HCEC 1CT (cell line): ENCODE measurements at regions not wholly inside any gene's neighbourhood (a gene's known extent, or its start where the extent isn't known, plus 50 kb on each side); places are given as distances from the start of the nearest gene placed in this dataset.
"Not testable (repeated sequence)": the region's sequence is repeated elsewhere in the genome, so short reads cannot be mapped to it uniquely, and the experiment has no call there.

Source experiments
- DNase-seq: peaks from one replicate; pipeline ENCODE4 v3.0.0-alpha.2; 2017

DNA sequence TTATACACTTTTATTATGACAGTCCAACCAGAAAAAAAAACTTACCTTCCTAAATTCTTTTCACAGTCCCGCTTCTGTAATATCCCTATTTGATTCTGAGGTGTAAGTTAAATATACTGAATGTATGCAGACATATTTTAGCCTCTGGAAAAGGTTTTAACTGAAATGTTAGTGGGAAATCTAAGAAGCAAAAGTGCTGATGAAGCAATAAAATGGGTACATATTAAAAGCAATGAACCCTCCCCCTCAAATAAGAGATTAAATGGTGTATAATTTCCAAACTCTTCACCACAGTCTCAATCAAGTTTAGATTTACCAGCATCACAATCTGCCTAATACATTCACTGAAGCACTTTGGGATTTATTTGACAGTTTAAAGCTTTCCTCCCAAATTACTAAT is 688.3 kb upstream of the DIAPH2 start:
- DNase-seq, result no peak

DNA sequence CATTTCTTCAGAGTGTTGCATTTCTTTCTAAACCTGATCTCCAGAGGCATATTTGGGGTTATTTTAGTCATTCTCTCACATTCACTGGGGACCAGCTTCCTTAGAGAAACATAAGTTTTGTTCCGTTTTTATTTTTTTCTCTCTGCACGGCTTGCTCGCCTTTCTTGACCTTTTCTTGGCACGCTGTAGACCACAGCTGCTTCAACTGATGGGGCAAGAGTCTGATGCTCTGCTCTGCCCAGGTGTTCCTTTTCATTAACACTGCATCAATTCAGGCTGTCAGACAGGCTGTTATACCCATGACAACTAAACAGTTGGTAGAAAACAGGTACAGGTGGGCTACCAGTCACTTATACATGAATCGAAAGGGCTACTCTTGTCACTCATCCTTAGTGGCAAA is 682.2 kb upstream of the DIAPH2 start:
- no peak for DNase-seq

DNA sequence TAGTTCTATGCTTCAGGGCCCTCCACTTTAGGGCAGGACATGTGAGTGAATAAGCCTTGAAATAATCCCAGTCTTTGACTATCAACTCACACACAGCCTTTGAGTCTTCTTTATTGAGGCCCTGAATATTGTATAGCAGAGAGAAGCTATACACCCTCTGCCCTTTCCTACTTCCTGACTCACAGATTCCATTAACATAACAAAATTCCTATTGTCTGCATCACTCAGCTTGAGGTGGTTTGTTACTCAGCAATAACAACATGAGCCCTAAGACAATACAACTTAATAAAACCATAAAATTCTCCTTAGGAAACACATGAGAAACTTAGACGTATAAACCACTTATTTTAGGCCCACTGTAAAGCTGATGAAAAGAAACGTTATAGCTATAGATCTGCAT is 680.3 kb upstream of the DIAPH2 start:
- DNase-seq, result no peak

DNA sequence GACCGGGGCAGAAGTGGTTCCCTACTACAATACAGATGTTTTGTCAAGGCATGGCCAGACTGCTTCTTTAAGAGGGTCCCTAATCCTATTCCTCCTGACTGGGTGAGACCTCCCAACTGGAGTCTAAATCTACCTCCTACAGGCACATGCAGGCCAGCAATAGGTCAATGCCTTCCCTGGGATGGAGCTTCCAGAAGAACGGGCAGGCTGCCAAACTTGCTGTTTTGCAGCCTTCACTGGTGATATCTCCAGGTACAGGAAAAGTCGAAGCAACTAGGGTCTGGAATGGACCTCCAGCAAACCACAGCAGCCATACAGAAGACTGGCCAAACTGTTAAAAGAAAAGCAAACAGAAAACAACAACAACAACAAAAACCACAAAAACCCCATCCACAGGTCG is 678.4 kb upstream of the DIAPH2 start:
- no peak for DNase-seq

DNA sequence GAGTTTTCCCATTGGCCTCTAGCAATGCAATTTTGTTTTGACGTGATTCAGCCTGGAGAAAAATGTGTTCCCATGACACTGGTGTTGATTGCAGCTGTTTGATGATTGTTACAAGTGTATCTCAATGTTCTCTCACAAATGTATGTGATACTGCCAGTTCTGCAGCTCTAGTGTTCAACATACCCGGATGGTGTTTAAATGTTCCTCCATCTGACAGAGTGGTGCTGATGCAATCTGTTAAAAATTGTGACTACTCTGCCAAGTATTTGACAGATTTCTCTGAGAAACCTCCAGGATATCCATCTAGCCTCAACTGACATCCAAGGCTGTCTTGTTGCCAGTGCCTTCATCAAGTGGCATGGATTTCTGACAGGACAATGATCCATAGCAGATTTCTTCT is 657.2 kb upstream of the DIAPH2 start:
- DNase-seq, result no peak

DNA sequence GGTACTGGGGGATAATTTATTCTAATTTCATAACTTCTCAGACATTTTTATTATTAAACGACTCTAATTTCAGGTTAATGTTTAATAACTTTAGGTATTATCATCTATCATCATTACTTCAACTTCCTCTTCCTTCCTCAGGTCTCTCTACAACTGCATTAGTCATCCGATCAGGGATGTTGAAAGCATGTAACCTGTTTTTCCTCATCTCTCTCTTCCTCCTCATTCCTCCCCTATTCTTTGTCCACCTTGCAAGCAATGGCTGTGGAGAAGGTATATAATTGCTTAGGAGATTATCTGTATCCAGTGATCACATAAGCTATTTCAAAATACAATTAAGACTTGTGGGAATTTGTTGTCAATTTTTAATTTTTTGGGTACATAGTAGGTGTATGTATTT is 632.6 kb upstream of the DIAPH2 start:
- no peak for DNase-seq

DNA sequence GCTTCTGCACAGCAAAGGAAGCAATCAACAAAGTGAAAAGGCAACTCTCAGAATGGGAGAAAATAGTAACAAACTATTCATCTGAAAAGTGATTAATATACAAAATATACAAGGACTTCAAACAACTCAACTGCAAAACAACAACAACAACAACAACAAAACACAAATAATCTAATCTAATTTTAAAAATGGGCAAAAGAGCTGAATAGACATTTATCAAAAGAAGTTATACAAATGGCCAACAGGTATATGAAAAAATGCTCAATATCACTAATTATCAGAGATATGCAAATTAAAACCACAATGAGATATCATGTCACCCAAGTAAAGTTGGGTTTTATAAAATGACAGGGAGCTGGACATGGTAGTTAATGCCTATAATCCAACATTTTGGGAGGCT is 602.8 kb upstream of the DIAPH2 start:
- DNase-seq, result no peak

DNA sequence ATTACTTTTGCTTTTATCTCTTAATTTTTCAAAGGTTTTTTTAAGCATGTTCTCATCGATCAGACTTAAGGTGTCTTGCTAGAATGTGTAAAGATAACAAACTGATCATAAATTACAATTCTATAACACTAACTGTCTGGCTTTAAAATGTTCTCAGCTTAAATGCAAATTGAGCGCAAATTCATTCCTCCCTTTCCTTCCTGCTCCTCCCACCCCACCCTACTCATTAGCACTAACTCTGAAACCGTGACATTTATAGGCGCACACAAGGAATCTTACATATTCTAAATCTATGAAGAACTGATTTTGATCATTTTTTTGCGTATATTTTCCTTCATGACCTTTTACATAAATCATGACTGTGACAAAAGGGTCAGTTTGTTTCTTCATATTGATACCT is 590.0 kb upstream of the DIAPH2 start:
- no peak for DNase-seq

DNA sequence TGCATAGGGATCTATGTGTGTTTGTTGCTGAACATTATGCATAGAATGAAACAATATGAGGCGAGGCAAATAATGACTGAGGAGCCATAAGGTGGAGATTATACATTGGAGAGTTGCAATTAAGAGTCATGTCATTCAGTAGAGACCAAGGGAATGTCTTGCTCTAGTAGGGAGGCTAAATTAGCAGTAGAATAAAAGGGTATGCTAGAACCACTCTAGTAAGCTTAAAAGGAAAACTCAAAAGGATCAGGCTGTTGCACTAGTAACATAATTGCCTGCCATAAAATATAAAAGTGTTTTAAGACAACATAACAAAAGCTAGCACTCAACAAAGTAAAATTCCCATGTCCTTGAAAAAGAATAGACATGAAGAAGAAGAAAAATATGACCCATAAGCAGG is 586.2 kb upstream of the DIAPH2 start:
- DNase-seq, result no peak

DNA sequence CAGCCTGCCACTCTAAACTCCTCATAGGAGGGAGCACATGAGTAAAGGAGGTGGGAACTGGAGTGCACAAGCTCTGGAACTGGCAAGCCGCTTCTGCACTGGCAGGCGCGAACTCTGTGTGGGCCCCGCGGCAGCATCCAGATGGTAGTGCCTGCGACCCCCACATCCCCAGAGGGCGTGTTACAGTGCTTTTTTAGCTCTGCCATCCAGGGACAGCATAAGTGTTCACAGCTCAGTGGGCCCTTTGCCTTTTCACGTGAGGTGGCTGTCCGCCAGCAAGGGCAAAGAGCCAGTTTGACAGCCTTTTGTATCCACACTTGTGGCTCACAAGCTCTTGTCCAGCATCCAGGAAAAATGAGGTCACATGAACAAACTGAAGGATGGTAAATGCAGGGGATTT is 581.6 kb upstream of the DIAPH2 start:
- DNase-seq, result no peak

DNA sequence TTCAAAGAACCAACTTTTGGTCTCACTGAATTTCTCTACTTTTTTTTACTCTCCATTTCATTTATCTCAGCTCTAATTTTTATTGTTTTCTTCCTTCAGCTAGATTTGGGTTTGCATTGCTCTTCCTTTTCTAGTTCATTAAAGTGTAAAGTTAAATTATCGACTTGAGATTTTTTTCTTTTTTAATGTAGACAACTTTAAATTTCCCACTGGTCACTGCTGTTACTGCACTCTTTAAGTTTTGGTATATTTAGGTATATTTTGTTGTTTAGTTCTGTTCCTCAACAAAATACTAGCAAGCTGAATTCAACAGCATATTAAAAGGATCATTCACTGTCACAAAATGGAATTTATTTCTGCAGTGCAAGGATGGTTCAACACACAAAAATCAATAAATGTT is 572.0 kb upstream of the DIAPH2 start:
- DNase-seq, result no peak

DNA sequence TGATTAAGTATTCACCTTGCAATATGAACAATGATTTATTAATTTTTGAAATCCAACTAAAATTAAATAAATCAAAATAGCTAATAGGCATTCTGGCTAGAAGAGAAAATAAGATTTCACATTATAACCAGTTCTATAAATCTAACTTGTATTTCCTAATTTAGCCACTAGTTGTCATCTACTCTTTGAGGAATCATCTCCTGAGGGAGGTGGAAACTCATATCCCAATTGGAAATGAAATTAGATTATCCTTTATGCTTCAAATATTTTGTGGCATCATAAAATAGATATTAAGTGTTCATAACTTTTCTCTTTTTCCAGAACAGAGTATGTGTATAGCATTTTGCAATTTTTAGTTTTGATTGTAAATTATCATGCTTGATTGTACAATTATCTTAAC is 558.5 kb upstream of the DIAPH2 start:
- no peak for DNase-seq

DNA sequence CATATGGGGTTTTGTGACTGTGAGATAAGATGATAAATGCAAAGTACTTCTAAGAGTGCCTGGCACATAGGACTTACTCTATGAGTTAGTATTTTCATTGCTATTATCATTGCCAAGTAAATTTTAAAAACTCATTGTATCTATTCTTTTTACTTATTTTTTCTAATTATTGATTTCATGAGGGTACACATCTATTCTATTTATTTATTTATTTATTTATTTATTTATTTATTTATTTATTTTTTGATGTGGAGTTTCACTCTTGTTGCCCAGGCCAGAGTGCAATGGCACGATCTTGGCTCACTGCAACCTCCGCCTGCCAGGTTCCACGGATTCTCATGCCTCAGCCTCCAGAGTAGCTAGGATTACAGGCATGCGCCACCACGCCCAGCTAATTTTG is 556.6 kb upstream of the DIAPH2 start:
- DNase-seq, result not testable (repeated sequence)

DNA sequence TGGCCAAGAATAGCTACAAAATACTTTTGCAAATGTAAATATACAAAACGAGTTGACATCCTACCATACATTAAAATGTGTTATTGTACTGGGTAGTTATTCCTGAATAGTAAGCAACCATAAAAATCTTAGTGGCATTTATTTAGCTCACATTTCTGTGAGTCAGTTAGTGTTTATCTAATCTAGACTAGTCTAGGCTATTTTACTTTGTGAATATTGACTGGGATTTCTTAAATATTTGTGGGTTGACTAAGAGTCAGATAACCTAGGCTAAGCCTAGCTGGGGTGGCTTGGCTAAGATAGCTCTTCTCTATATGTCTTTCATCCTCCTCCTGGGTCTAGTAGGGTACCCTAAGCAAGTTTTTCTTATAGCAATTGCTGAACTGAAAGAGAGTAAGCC is 543.8 kb upstream of the DIAPH2 start:
- no peak for DNase-seq

DNA sequence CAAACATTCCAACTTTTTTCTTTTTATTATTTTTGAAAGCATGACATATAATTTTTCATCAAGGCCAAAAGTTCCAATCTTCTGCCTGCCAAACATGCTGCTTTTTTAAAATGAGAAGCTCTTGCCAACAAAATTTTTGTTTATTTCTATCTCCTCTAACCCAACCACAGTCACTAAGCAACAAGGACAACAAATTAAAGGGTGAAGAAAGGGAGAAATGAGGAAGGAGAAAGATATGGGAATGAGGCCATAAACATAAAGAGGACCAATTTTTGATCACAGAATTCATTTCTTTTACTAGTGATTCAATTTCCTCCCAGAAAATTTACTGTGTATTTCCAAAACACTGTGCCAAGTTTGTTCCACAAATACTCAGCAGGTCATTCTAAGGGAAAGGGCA is 537.0 kb upstream of the DIAPH2 start:
- no peak for DNase-seq

DNA sequence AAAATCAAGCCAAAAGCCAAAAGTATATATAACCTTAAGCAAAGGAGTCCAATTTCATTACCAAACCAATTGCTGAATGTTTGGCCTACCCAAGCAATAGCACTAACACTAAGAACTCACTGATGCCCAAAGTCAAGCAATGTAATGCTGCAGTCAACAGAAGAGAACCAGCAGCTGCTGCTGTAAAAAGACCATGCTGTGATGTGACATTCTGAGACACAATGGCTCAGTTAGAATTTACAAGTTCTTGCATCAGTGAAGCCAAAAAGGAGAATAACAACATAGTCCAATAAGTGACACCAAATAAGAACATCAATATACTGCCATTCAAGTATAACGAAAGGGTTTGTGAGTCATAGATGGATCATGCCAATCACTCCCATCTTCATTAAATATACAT is 514.0 kb upstream of the DIAPH2 start:
- DNase-seq, result no peak

DNA sequence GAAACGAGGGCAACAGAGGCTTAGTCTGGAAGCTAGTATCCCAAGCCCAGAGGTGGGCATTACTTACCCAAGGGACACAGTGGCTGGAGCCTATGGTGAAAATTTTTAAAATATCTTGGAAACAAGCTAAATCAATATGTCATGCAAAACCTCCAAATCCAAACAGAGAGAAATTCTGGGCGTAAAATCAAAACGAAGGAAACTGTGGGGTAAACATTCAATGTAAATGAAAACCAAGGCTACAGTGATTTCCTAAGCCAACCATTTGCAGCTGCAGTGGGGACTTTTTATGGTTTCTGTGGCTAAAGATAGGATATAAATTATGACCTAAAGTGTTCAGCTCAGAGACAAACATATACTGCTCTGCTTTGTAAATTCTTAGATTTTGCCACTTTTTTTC is 507.7 kb upstream of the DIAPH2 start:
- DNase-seq, result no peak

DNA sequence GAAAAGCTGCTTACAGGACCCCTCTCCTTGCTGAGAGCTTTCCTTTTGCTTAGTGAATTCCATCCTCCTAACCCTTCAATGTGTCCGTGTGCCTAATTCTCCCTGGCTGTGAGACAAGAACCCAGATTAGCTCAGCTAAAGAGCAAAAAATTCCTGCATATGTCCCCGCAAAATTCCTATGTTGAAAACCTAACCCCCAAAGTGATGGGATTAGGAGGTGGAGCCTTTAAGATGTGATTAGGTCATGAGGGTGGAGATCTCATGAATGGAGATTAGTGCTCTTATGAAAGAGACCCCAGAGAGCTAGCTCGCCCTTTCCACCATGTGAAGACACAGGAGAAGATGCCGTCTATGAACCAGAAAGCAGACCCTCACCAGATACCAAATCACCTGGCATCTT is 503.0 kb upstream of the DIAPH2 start:
- DNase-seq, result no peak

DNA sequence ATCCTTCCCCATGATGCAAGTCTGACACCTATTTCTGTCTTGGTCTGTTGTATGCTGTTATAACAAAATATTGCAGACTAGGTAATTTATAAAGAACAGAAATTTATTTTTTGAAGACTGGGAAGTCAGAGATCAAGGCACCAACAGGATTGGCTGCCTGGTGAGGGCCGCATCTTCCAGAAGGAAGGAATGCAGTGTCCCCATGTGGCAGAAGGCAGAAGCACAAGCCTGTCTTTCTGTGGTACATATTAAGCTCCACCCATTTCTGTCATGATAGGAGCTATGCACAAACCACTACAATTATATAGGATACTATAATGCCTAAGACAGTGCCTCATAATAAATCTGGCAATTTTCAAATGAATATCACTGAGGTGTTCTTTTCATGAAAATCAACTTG is 502.3 kb upstream of the DIAPH2 start:
- DNase-seq, result peak; percentile 1

DNA sequence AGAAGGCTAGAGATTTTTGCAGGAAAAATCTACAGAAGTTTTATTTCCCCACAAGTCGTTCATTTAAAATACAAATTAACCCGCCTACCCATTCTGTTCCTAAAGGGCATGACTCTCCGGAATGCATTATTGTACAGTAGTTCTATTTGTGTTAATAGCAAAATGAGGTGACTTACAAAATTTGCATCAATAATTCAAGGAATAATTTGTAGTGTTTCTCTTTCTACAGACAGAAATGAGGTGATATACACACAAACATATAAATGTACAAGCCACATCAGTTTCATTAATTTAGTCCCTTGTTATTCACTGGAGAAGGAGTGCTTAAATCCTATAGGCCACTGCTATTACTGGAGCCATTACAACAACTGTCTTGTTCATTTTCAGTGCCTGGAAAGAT is 501.3 kb upstream of the DIAPH2 start:
- DNase-seq, result no peak

DNA sequence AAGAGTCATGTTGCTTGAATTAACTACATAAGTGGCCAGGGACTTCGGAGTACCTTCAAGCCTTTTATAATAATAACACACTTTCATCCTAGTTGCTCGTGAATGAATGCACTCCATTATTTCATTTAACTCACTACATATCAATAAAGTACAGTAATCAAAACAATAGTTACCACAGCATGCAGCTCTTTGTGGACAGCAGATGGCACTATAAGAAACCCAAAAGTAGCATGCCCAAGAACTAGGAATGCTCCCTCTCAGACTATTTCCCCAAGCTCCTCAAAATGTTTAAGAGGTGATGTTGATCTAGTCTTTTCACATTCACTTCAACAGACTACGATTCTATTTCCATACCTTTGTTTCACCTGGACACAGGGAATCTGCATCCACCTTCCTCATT is 500.8 kb upstream of the DIAPH2 start:
- DNase-seq, result no peak

DNA sequence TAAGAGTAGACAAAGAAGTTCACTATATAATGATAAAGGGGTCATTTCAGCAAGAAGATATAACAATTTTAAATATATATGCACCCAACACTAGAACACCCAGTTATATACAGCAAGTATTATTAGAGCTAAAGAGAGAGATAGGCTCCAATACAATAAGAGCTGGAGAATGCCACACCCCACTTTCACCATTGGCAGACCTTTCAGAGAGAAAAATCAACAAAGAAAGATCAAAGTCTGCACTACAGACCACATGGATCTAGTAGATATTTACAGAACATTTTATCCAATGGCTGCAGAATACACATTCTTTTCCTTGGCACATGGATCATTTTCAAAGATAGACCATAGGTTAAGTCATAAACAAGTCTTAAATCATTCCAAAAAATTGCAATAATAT is 479.7 kb upstream of the DIAPH2 start:
- DNase-seq, result no peak

DNA sequence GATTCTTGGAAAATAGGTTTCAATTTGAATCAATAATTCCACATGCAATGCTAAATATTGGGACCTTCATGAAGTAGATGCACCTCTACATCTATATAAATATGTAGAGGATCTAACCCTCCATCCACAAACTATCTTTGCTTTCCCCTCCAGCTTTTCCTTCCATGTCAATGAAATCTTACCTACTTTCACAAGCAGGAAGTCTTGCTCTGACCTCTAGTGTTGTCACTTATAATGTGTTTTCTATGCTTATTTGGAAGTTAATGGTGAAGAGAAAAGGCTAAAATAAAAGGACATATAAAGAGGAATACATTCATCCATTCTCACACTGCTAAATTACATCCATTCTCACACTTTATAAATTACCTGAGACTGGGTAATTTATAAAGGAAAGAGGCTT is 472.7 kb upstream of the DIAPH2 start:
- no peak for DNase-seq

DNA sequence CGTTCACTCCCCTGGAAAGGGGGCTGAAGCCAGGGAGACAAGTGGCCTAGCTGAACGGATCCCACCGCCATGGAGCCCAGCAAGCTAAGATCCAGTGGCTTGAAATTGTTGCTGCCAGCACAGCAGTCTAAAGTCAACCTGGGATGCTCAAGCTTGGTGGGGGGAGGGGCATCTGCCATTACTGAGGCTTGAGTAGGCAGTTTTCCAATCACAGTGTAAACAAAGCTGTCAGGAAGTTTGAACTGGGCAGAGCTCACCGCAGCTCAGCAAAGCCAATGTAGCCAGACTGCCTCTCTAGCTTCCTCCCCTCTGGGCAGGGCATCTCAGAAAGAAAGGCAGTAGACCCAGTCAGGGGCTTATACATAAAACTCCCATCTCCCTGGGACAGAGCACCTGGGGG is 470.0 kb upstream of the DIAPH2 start:
- DNase-seq, result not testable (repeated sequence)

DNA sequence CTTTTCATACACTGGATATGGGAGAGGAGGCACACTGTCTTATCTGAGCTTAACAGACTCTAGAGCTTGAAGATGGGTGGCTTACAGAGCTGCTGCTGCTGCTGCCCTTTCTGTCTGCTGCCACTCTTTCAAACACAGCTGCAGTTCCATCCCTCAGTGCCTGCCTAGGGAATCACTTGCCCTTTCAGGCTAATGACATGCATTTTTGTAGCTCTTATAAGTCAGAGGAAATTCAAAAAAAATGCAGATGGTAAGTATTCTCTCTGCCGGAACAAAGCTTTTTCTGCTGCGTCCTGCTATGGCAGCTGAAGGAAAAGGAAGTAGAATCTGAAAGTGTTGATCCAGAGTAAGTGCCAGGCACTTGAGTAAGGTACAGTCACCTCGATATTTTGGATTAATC is 460.4 kb upstream of the DIAPH2 start:
- no peak for DNase-seq

DNA sequence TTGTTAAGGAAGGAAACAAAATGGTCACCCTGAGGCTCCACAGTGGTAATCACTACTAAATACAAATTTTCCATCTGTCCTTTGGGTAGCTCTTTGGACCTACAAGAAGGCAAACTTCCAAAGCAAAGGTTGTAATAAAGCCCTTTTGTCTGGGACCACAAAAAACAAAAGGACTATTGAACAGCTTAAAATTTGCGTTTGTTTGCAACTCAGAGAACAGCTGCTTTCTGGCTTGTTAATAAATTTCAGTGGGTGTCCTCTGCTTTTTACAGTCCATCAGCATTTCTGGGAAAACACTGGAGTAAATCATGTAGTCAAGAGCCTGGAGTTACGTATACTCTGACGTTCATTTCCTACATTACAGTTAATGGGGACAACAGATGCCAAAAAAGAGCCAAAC is 439.7 kb upstream of the DIAPH2 start:
- no peak for DNase-seq

DNA sequence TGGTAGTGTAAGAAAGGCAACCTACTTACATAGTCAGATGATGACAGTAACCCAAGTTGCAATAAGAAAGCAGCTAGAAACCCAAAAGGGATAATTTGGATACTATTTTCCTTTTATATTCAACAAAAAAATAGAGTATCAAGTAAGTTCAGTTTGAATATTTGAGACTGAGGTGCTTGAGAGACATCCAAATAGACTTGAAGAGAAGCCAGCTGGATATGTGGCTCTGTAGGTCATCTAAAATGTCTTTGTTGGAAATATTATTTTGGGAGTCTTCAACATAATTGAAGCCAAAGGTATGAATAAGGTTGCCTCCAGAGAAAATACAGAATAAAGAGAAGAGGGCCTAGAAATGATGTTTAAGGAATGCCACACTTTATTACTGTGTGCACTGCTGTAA is 438.2 kb upstream of the DIAPH2 start:
- DNase-seq, result no peak
